ENCODE measurements at regions not wholly inside any gene's neighbourhood (a gene's known extent, or its start where the extent isn't known, plus 50 kb on each side); places are given as distances from the start of the nearest gene placed in this dataset.

GRCh38 chr7:152544971-152545619 is 109.3 kb upstream of the KMT2C start:
- Histone ChIP-seq H3K4me2 (replicated peaks; ENCODE audit: low read depth, low read length, poor library complexity, severe bottlenecking) (no peak overlapping the region), H3K36me3 (replicated peaks in 1 of 2; ENCODE audit: control extremely low read depth in 1 of 2, control insufficient read depth in 1 of 2, extremely low read depth in 1 of 2, insufficient read depth in 2 of 2, low read length in 1 of 2) (no peaks in the 10 kb centered on the region), H3K27ac (ENCODE audit: low read length in 2 of 2) (no peak overlapping the region), H3K9me3 (ENCODE audit: control extremely low read depth in 1 of 3, control insufficient read depth in 2 of 3, insufficient read depth in 1 of 3, low read length in 2 of 3) (peaks cover 0 to 4% (median 0%) of the 10 kb centered on the region in 3 donors), H4K20me1 (ENCODE audit: control insufficient read depth, insufficient read depth, low read length, poor library complexity, severe bottlenecking) (no peaks in the 10 kb centered on the region), H2AFZ (ENCODE audit: insufficient read depth, low read depth, low read length, poor library complexity, severe bottlenecking) (no peak overlapping the region), H3K79me2 (ENCODE audit: control insufficient read depth, insufficient read depth, low read length) (no peaks in the 10 kb centered on the region), H3K4me3 (ENCODE audit: control extremely low read depth in 1 of 5, extremely low read depth in 1 of 5, insufficient read depth in 1 of 5, low read depth in 2 of 5, low read length in 4 of 5) (no peak overlapping the region), H3K27me3 (replicated peaks in 1 of 4; ENCODE audit: control extremely low read depth in 1 of 4, control insufficient read depth in 3 of 4, insufficient read depth in 4 of 4, low read length in 3 of 4) (no peaks in the 10 kb centered on the region), H3K4me1 (ENCODE audit: control insufficient read depth in 2 of 2, insufficient read depth in 2 of 2, low read length in 2 of 2) (no peaks in the 10 kb centered on the region), H3K9ac (ENCODE audit: low read length) (no peak overlapping the region)
- POLR2A ChIA-PET = no interaction called here
- TF ChIP-seq EZH2 (IDR thresholded peaks at IDR 0.05; ENCODE audit: borderline replicate concordance, insufficient read depth, low read depth, low read length, poor library complexity, severe bottlenecking) (no peak), CTCF (IDR thresholded peaks at IDR 0.05) (no peak)
- no peaks in the 10 kb centered on the region for H3K9me3 Mint-ChIP-seq (ENCODE audit: insufficient read depth)
- CTCF ChIA-PET = no interaction called here
- DNase-seq = no peak
- intact Hi-C loops (cut with micrococcal nuclease) = no loop called here
- H3K27me3 Mint-ChIP-seq = no peaks in the 10 kb centered on the region
- H3K4me3 Mint-ChIP-seq = no peak overlapping the region
- H3K27ac Mint-ChIP-seq = no peak overlapping the region
- WGBS (ENCODE audit: insufficient coverage) = 87% methylated on average over 3 of the region's 13 CpGs
- no peaks in the 10 kb centered on the region for H3K4me1 Mint-ChIP-seq
- no peak for ATAC-seq (ENCODE audit: low read depth)

GRCh38 chr7:152544481-152544927 is 108.7 kb upstream of the KMT2C start:
- H4K20me1 ChIP-seq (ENCODE audit: control insufficient read depth, insufficient read depth, low read length, poor library complexity, severe bottlenecking) = no peaks in the 10 kb centered on the region
- no peak for TF ChIP-seq CTCF (IDR thresholded peaks at IDR 0.05)
- no peak for TF ChIP-seq EZH2 (IDR thresholded peaks at IDR 0.05; ENCODE audit: borderline replicate concordance, insufficient read depth, low read depth, low read length, poor library complexity, severe bottlenecking)
- H3K9ac ChIP-seq (ENCODE audit: low read length) = no peak overlapping the region
- H3K4me1 ChIP-seq (ENCODE audit: control insufficient read depth in 2 of 2, insufficient read depth in 2 of 2, low read length in 2 of 2) = no peaks in the 10 kb centered on the region
- peaks cover 0 to 4% (median 0%) of the 10 kb centered on the region in 3 donors for H3K9me3 ChIP-seq (ENCODE audit: control extremely low read depth in 1 of 3, control insufficient read depth in 2 of 3, insufficient read depth in 1 of 3, low read length in 2 of 3)
- no peaks in the 10 kb centered on the region for H3K4me1 Mint-ChIP-seq
- no peak overlapping the region for H3K27ac ChIP-seq (ENCODE audit: low read length in 2 of 2)
- H2AFZ ChIP-seq (ENCODE audit: insufficient read depth, low read depth, low read length, poor library complexity, severe bottlenecking) = no peak overlapping the region
- no peaks in the 10 kb centered on the region for H3K27me3 Mint-ChIP-seq
- 96% methylated on average over 19 of the region's 21 CpGs for WGBS (ENCODE audit: insufficient coverage)
- no peak overlapping the region for H3K4me3 ChIP-seq (ENCODE audit: control extremely low read depth in 1 of 5, extremely low read depth in 1 of 5, insufficient read depth in 1 of 5, low read depth in 2 of 5, low read length in 4 of 5)
- CTCF ChIA-PET = no interaction called here
- POLR2A ChIA-PET = no interaction called here
- H3K4me2 ChIP-seq (replicated peaks; ENCODE audit: low read depth, low read length, poor library complexity, severe bottlenecking) = no peak overlapping the region
- no peak overlapping the region for H3K4me3 Mint-ChIP-seq
- H3K9me3 Mint-ChIP-seq (ENCODE audit: insufficient read depth) = no peaks in the 10 kb centered on the region
- H3K36me3 ChIP-seq (replicated peaks in 1 of 2; ENCODE audit: control extremely low read depth in 1 of 2, control insufficient read depth in 1 of 2, extremely low read depth in 1 of 2, insufficient read depth in 2 of 2, low read length in 1 of 2) = no peaks in the 10 kb centered on the region
- intact Hi-C loops (cut with micrococcal nuclease) = no loop called here
- H3K27ac Mint-ChIP-seq = no peak overlapping the region
- no peak for DNase-seq
- H3K79me2 ChIP-seq (ENCODE audit: control insufficient read depth, insufficient read depth, low read length) = no peaks in the 10 kb centered on the region
- H3K27me3 ChIP-seq (replicated peaks in 1 of 4; ENCODE audit: control extremely low read depth in 1 of 4, control insufficient read depth in 3 of 4, insufficient read depth in 4 of 4, low read length in 3 of 4) = no peaks in the 10 kb centered on the region
- ATAC-seq (ENCODE audit: low read depth) = no peak

All from B cell (primary cell).